GM19395 (cell line): ENCODE measurements at regions not wholly inside any gene's neighbourhood (a gene's known extent, or its start where the extent isn't known, plus 50 kb on each side); places are given as distances from the start of the nearest gene placed in this dataset.
A peak's percentile ranks its signal among the peaks of the same experiment; 100 is the strongest.

Experiments used
- ATAC-seq: cut with Tn5 transposase; IDR thresholded peaks from one replicate; pipeline ENCODE4 v1.9.1; 2021; ENCODE audit warnings: mild to moderate bottlenecking, moderate library complexity; ENCODE audit not compliant: unreplicated experiment

- ATAC-seq, result no peak
Measured at GRCh38 chr2:34666821-34667220, 1067.7 kb upstream of the FAM98A start.

DNA sequence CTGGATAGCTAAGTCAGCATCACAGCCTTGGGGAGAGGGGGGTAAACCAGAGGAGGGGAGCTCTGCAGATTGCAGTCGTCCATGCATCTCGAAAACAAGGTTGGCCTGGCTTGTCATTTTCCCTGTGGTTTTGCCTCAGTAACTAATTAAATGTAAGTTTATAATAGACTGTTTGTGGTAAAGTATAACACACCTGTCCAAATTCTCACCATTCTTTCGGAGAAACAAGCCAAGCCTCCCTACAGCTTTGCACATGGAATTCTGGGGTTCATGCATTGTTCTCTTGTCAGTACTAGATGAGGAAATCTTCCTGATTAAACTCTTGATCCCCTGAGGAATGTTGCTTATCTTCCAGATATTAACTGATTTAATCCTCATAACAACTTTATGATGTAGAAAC is 1065.2 kb upstream of the FAM98A start:
- ATAC-seq, result no peak

DNA sequence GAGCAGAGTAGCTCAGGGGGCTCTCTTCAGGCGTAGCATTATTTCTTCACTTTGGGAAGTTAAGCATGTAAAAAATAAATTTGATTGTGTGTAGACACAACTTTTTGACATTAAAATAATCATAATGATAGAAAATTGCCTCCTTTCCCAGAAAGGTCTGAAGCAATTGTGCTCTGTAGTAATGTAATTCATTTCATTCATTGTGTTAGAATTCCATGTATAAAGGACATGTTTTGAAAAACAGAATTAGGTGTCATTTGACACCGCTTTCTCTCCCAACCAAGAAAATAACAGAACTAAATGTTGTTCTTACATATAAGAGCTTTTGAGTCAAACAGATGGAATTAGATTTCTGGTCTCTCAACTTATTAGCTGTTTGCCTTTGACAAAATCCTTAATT is 1064.2 kb upstream of the FAM98A start:
- no peak for ATAC-seq

- ATAC-seq, result no peak
Measured at GRCh38 chr2:34660741-34661140, 1061.6 kb upstream of the FAM98A start.

DNA sequence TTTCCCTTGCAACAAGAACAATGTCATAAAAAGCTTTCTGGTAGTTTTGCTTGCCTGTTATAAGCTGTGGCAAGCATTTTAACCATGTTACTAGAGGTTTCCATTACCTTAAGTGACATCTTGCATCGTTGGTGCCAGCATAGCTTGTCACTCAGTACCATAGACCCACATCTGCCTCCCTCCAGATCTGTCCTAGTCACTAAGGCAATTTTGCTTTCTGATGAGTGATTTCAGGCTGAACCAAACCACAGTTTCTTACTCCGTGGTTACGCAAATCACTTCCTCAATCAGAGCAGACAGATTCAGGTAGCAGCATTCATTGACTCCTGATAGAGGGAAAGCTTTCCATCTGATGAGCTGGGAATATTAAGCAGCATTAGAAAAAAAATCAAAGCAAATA is 1057.5 kb upstream of the FAM98A start:
- peak; percentile 53 for ATAC-seq

GRCh38 chr2:34652636-34653035 is 1053.5 kb upstream of the FAM98A start:
- ATAC-seq, result no peak

GRCh38 chr2:34646901-34647300 is 1047.8 kb upstream of the FAM98A start:
- ATAC-seq, result no peak

DNA sequence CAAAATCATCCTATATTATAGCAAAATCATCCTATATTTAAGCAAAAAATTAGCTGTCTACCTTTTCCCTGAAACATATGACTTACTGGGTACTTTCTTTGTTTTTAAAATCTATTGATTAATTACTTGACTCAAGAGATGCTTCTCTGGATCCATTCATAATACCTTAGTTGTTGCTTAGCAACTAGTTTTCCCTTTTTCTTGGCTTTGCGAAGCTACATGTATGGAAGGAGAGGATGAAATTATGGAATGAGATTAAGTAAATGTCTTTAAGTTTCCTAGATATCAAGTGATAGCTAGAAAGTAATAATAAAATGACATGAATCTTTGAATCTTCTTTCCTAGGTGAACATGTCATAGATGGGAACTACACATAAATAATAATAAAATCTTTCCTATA is 1033.2 kb upstream of the FAM98A start:
- ATAC-seq, result no peak

DNA sequence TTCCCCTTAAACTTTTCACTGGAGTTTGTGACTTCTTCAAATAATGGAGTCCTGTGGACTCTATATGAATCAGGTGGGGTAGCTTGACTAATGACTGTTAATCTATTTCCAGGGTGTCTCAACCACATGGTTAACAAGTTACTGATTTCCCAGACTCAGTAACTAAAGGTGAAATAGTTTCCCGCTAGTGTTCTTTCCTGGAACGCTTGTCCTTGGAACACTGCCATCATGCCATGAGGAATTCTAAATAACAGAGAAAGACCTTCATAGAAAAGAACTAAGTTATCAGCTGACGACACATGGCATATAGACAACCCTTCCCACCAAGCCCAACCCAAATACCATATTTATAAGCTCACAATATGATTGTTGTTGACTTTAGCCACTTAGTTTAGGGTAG is 1027.9 kb upstream of the FAM98A start:
- no peak for ATAC-seq

DNA sequence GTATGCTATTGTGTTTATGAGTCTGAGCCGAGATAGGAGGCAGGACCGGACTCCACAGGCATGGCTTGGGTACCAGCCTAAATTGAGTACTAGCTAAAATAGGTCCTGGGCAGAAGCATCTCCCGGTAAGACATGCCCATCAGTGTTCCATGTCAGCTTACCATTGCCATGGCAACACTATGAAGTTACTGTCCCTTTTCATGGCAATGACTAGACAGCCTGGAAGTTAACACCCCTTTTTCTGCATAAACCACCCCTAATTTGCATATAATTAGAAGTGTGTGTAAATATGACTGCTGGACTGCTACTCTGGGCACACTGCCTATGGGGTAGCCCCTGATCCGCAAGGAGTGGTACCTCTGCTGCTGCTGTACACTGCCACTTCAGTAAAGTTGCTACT is 1005.1 kb upstream of the FAM98A start:
- ATAC-seq, result no peak

DNA sequence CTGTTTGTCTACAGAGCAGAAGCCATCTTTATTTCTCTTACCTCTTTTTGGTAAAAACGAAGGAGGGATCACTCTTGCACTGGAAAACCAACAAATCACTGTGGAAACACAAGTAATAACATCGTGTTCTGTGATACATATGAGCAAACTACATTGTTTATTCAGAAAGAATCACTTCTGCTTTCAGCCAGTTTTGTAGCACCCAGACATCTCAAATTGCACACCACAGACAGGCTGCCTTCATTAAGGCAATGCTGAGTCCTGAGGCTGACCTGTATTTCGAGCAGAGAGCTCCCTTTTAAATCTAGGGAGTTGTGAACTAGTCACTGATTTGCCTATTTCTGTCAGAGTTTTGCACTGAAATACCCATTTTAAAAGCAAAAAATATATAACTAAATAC is 1003.2 kb upstream of the FAM98A start:
- ATAC-seq, result no peak

DNA sequence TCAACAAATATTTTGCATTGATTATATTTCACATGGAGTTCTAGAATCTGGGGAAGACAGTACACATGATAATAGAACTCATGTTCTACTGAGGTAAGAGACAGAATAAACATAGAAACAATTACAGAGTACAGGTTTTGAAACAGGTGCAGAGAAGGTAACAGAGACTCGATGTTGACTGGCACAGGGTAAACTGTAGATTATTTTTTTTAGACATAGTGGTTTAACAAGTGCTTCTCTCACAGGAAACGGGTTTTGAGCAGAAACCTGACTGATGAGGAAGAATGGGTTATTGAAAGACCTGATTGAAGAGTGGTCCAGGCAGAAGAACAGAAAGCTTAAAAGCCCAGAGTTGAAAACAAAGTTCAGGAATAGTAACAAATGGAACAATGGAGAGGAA is 1002.5 kb upstream of the FAM98A start:
- no peak for ATAC-seq

GRCh38 chr2:34578641-34579040 is 979.5 kb upstream of the FAM98A start:
- no peak for ATAC-seq

DNA sequence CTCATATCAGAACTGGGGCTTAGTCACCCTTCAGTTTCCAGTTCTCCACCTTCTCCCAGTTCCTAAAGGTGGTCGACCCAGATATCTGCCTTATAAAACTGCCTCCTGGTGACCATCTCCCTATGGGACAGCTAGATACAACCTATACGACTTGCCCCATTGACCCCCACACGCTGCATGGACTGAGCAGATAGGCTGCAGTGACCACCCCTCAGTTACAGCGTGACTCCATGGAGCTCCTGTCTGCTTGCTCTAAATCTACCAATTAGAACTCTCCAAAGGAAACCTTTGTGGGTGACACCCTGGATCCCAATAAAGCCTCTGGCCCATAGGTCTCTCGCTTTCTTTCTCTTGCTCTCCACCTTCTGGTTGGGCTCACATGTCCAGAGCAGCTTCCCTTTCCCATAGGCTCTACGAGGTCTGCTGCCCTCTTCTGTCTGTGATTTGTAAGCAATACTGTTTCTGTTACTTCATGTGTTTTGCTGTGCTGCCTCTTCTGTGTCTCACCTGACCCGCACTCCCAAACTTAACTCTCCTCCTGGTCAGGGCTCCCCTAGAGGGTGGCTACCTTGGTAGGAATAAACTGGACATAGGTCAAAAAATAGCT is 971.3 kb upstream of the FAM98A start:
- no peak for ATAC-seq

DNA sequence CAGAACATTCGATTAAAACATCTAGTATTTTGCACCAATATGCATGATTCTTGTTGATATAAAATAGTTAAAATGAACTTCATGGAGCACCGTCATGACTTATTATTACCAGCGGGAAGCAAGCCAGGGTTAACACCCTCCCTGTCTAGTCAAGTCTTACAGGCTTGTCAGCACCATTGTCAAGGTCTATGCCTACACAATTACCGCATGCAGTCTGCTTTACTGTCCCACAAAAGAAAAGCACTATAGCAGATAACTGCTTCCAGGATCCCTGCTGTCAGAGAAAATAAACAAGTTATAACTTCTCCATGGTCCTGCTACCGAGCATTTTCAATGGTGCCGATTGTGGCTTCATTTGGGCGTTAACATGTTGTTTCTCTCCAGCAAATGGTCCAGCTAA is 968.0 kb upstream of the FAM98A start:
- ATAC-seq, result no peak

DNA sequence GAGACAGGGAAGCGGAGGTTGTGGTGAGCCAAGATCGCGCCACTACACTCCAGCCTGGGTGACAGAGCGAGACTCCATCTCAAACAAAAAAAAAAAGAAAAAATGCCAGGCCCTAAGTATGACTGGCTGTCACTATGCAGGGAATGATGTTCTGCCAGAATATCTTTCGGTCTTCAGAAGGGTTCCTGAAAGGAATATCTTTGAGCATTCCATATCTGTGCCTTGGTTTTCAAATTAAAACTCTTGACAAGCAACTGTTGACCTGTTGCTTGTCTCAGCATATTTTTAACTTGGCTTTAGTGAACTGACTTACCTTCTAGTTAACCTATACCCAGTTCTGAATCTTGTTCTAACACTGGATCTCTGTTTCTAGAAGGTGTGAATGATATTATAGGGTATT is 953.2 kb upstream of the FAM98A start:
- no peak for ATAC-seq

- no peak for ATAC-seq
Measured at GRCh38 chr2:34549710-34550345, 950.7 kb upstream of the FAM98A start.

DNA sequence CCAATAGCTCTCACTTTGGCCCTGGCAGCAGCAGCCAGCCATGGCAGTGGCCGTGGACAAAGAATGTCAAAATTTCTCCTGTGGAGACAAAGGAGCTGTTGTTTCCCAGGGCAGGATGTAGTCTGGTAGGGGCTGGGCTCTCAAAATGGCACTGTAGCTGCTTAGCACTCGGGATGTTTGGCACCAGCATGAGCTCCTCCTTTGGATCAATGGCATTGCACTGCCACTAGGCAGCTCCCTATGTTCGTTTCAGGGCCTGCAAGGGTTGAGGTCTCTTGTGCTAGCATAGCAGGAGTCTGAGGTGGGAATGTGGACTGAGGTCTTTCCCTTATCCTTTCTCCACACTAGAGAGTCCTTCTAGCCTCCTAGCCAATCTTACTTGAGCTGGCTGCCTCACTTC is 948.8 kb upstream of the FAM98A start:
- no peak for ATAC-seq

- no peak for ATAC-seq
Measured at GRCh38 chr2:34547340-34547739, 948.2 kb upstream of the FAM98A start.

GRCh38 chr2:34545486-34546136 is 946.5 kb upstream of the FAM98A start:
- no peak for ATAC-seq

GRCh38 chr2:34534761-34535160 is 935.7 kb upstream of the FAM98A start:
- no peak for ATAC-seq

DNA sequence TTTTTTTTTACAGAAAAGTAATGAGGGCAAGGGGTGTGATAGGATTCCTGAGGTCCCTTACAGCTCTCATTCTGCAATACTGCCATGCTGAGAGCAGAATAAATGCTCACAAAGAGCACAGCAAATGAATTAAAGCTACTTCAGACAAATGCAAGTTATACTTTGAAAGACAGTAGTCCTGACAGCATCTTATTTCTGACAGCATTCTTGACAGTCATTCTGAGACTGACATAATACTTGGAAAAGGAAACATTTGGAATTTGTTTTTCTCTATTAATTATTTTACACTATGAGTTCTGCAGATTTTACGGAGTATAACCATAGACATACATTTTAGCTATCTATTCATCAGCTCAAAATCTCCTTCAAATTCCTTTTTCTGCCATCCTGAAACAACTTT is 935.2 kb upstream of the FAM98A start:
- ATAC-seq, result no peak
